OCI-LY7 (cell line): ENCODE measurements at regions not wholly inside any gene's neighbourhood (a gene's known extent, or its start where the extent isn't known, plus 50 kb on each side); places are given as distances from the start of the nearest gene placed in this dataset.

ENCODE experiments used
- EZH2phosphoT487 ChIP-seq: fragments of 200-600 bp; sonication (generic); IDR thresholded peaks from 2 replicates; pipeline ENCODE4 v1.6.1; 2018; ENCODE audit warnings: low read depth, borderline replicate concordance, mild to moderate bottlenecking, mixed run types, antibody characterized with exemption, low read length, moderate library complexity, mixed read lengths
- TF ChIP-seq, protein P1 (sequence below): fragments of 200-600 bp; sonication (generic); conservative IDR thresholded peaks from 2 replicates; pipeline ENCODE4 v1.5.1; 2014; ENCODE audit warnings: mild to moderate bottlenecking, antibody characterized with exemption, low read length, moderate library complexity, mixed read lengths

DNA sequence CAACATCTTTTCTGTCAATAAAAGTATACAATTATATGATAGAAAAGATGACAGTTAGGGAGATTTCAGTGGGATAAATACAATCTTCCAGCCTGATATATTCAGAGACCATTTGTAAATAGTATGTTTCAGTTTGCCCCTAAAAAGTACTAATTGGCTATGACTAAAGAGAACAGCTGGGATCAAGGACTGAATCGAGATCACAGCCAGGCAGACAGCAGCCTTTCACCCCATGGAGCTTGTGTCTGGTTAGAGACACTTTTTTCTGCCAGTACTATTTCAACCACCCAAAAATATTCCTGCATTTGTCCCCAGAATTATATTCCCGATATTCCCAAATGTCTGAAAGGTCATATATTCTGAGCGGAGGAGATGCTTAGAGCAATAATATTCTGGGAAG, 577.3 kb upstream of the TLE4 start:
- TF ChIP-seq, protein P1, sequence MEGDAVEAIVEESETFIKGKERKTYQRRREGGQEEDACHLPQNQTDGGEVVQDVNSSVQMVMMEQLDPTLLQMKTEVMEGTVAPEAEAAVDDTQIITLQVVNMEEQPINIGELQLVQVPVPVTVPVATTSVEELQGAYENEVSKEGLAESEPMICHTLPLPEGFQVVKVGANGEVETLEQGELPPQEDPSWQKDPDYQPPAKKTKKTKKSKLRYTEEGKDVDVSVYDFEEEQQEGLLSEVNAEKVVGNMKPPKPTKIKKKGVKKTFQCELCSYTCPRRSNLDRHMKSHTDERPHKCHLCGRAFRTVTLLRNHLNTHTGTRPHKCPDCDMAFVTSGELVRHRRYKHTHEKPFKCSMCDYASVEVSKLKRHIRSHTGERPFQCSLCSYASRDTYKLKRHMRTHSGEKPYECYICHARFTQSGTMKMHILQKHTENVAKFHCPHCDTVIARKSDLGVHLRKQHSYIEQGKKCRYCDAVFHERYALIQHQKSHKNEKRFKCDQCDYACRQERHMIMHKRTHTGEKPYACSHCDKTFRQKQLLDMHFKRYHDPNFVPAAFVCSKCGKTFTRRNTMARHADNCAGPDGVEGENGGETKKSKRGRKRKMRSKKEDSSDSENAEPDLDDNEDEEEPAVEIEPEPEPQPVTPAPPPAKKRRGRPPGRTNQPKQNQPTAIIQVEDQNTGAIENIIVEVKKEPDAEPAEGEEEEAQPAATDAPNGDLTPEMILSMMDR = no peak
- TF ChIP-seq EZH2phosphoT487 = no peak
